ENCODE measurements at regions not wholly inside any gene's neighbourhood (a gene's known extent, or its start where the extent isn't known, plus 50 kb on each side); places are given as distances from the start of the nearest gene placed in this dataset.

GRCh38 chr3:189389346-189389745 is 217.6 kb downstream of the TPRG1 start:
- TF ChIP-seq FOXP1 (CRISPR knock-in tag; IDR thresholded peaks at IDR 0.05; ENCODE audit: borderline replicate concordance) = no peak
- no peak for TF ChIP-seq SP1 (CRISPR knock-in tag; conservative IDR thresholded peaks at IDR 0.05)
- no peak for TF ChIP-seq ZBTB43 (CRISPR knock-in tag; IDR thresholded peaks at IDR 0.05)
- no peak for TF ChIP-seq ETV6 (CRISPR knock-in tag; IDR thresholded peaks at IDR 0.05)
- no peak for TF ChIP-seq CTCF (IDR thresholded peaks at IDR 0.05)
- no peak for TF ChIP-seq E2F1 (CRISPR knock-in tag; IDR thresholded peaks at IDR 0.05)
- no peak for TF ChIP-seq USF2 (CRISPR knock-in tag; IDR thresholded peaks at IDR 0.05)
- TF ChIP-seq NFYB (CRISPR knock-in tag; conservative IDR thresholded peaks at IDR 0.05; ENCODE audit: low read depth) = no peak
- TF ChIP-seq ATF3 (CRISPR knock-in tag; conservative IDR thresholded peaks at IDR 0.05) = no peak
- TF ChIP-seq KAT7 (CRISPR knock-in tag; IDR thresholded peaks at IDR 0.05; ENCODE audit: borderline replicate concordance) = no peak
- no peak for TF ChIP-seq NFATC4 (CRISPR knock-in tag; IDR thresholded peaks at IDR 0.05)
- TF ChIP-seq NR3C1 (CRISPR knock-in tag; conservative IDR thresholded peaks at IDR 0.05; ENCODE audit: low read depth) = no peak
- no peak for TF ChIP-seq ZNF532 (CRISPR knock-in tag; IDR thresholded peaks at IDR 0.05; ENCODE audit: borderline replicate concordance)
- TF ChIP-seq AFF4 (CRISPR knock-in tag; IDR thresholded peaks at IDR 0.05; ENCODE audit: borderline replicate concordance) = no peak

All from WTC11 (cell line).